Endodermal cell (in vitro differentiated cells): ENCODE measurements at regions not wholly inside any gene's neighbourhood (a gene's known extent, or its start where the extent isn't known, plus 50 kb on each side); places are given as distances from the start of the nearest gene placed in this dataset.

Experiments used
- DNase-seq: peaks from one replicate; pipeline ENCODE4 v3.0.0-alpha.2; 2017
- H3K27ac ChIP-seq: 2 replicates; pipeline ENCODE4 v1.5.1; 2013; ENCODE audit warnings: mild to moderate bottlenecking, low read depth, low read length, moderate library complexity
- H3K27me3 ChIP-seq: 2 replicates; pipeline ENCODE4 v1.6.1; 2013; ENCODE audit warnings: mild to moderate bottlenecking, low read length, moderate library complexity; ENCODE audit not compliant: insufficient read depth, control insufficient read depth, poor library complexity, severe bottlenecking
- H3K36me3 ChIP-seq: 2 replicates; pipeline ENCODE4 v1.7.0; 2013; ENCODE audit warnings: mild to moderate bottlenecking, low read length, moderate library complexity; ENCODE audit not compliant: control insufficient read depth, insufficient read depth
- H3K4me1 ChIP-seq: one replicate; pipeline ENCODE4 v1.7.0; 2013; ENCODE audit warnings: low read length; ENCODE audit not compliant: control insufficient read depth, insufficient read depth
- H3K4me3 ChIP-seq: 2 replicates; pipeline ENCODE4 v1.5.1; 2013; ENCODE audit warnings: mild to moderate bottlenecking, low read length, moderate library complexity
- H3K9ac ChIP-seq: 2 replicates; pipeline ENCODE4 v1.6.1; 2013; ENCODE audit warnings: mild to moderate bottlenecking, low read length, moderate library complexity; ENCODE audit not compliant: poor library complexity, severe bottlenecking; ENCODE audit errors: extremely low read depth
- H3K9me3 ChIP-seq: 2 replicates; pipeline ENCODE4 v1.6.1; 2013; ENCODE audit warnings: mild to moderate bottlenecking, low read length, moderate library complexity; ENCODE audit not compliant: control insufficient read depth
- H3K27ac Mint-ChIP-seq: 2 replicates; pipeline ENCODE4 v1.8.0; 2020; ENCODE audit warnings: mixed read lengths
- H3K27me3 Mint-ChIP-seq: 2 replicates; pipeline ENCODE4 v1.8.0; 2021; ENCODE audit warnings: mild to moderate bottlenecking, mixed read lengths; ENCODE audit not compliant: insufficient read depth
- H3K36me3 Mint-ChIP-seq: 2 replicates; pipeline ENCODE4 v1.8.0; 2020; ENCODE audit warnings: low read depth, mixed read lengths
- H3K4me1 Mint-ChIP-seq: 2 replicates; pipeline ENCODE4 v1.8.0; 2020; ENCODE audit warnings: mixed read lengths
- H3K4me3 Mint-ChIP-seq: 2 replicates; pipeline ENCODE4 v1.8.0; 2020; ENCODE audit warnings: mild to moderate bottlenecking, moderate library complexity, mixed read lengths
- H3K9me3 Mint-ChIP-seq: 2 replicates; pipeline ENCODE4 v1.8.0; 2020; ENCODE audit warnings: mild to moderate bottlenecking, mixed read lengths
- WGBS, 2 experiments: methylation state at CpG; one replicate each; pipeline versions ENCODE4 v1.1.5 to v1.1.7; 2013; ENCODE audit warnings: missing lambda C conversion rate in 2 of 2, mixed read lengths in 1 of 2; ENCODE audit not compliant: insufficient coverage in 1 of 2, insufficient read length in 1 of 2; 5-methylcytosine and 5-hydroxymethylcytosine counted together
- TF ChIP-seq, protein P1 (sequence below): fragments of 200-600 bp; sonication (generic); conservative IDR thresholded peaks from 2 replicates; pipeline ENCODE4 v1.5.0; 2021; ENCODE audit warnings: antibody characterized with exemption, mild to moderate bottlenecking

DNA sequence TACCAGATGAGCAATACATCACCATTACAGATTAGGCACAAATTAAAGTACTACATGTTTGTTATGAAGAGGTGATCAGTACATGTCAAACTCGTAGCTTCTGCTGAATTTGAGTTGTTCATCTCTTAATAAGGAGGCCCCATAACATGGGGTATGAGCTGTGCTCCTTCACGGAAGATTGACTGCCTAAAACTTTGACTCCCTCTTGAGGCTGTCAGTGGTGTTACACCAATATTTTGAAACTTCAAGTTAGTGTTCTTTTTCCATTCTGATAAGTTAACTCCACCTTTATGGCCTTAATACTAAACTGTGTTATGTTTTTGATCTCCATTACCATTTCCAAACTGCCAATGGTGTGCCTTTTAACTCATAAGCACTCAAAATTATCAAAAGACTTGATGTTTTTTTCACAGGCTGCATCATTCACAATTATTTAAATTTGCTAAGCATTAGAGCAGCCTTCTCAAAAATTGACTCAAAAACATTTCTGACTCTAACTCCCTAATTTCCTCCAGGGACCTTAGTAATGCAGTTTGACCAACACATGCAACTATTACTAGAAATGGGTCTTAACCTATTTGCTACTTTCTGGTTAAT, 1591.5 kb downstream of the PCDH9 start:
- WGBS, 2 experiments = 35% methylated on average over 2 of the region's 2 CpGs; no CpG with 5 or more reads in 1 of the 2 experiments
- H3K27me3 Mint-ChIP-seq = no peaks in the 10 kb centered on the region

DNA sequence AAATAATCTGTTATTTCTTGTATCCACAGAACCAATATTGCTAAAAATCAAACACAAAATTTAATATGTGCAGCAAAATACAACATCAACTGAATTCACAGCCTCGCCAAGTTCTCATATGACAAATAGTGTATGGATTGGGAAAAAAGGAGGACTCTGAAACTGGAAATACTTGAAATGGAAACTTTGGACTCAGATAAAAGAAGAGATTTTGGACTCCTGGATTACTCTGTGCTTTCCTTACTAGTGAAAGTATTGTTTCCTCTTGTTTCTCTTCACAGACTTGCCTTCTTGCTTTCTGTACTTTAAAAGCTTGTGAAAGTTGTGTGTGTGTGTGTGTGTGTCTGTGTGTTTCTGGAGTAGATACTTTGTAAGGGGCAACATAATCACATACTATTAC, 1596.3 kb downstream of the PCDH9 start:
- Mint-ChIP-seq H3K9me3 (no peaks in the 10 kb centered on the region), H3K27ac (no peak overlapping the region), H3K4me1 (no peaks in the 10 kb centered on the region), H3K4me3 (no peak overlapping the region), H3K27me3 (no peaks in the 10 kb centered on the region), H3K36me3 (no peaks in the 10 kb centered on the region)
- H3K27me3 ChIP-seq = no peaks in the 10 kb centered on the region
- H3K9ac ChIP-seq = no peak overlapping the region
- H3K4me3 ChIP-seq = no peak overlapping the region
- H3K4me1 ChIP-seq = no peaks in the 10 kb centered on the region
- no peak overlapping the region for H3K27ac ChIP-seq
- 100% methylated on average over 1 of the region's 1 CpG; no CpG with 5 or more reads in 1 of the 2 experiments for WGBS, 2 experiments
- H3K36me3 ChIP-seq = no peaks in the 10 kb centered on the region
- TF ChIP-seq, protein P1, sequence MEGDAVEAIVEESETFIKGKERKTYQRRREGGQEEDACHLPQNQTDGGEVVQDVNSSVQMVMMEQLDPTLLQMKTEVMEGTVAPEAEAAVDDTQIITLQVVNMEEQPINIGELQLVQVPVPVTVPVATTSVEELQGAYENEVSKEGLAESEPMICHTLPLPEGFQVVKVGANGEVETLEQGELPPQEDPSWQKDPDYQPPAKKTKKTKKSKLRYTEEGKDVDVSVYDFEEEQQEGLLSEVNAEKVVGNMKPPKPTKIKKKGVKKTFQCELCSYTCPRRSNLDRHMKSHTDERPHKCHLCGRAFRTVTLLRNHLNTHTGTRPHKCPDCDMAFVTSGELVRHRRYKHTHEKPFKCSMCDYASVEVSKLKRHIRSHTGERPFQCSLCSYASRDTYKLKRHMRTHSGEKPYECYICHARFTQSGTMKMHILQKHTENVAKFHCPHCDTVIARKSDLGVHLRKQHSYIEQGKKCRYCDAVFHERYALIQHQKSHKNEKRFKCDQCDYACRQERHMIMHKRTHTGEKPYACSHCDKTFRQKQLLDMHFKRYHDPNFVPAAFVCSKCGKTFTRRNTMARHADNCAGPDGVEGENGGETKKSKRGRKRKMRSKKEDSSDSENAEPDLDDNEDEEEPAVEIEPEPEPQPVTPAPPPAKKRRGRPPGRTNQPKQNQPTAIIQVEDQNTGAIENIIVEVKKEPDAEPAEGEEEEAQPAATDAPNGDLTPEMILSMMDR = no peak
- no peaks in the 10 kb centered on the region for H3K9me3 ChIP-seq
- no peak for DNase-seq

More for the DNA sequence above, 1591.5 kb downstream of the PCDH9 start:
- Mint-ChIP-seq H3K27ac (no peak overlapping the region), H3K36me3 (no peaks in the 10 kb centered on the region), H3K4me3 (no peak overlapping the region), H3K9me3 (no peaks in the 10 kb centered on the region), H3K4me1 (peaks cover 11% of the 10 kb centered on the region)
- Histone ChIP-seq H3K9me3 (no peaks in the 10 kb centered on the region), H3K36me3 (no peaks in the 10 kb centered on the region), H3K4me3 (no peak overlapping the region), H3K9ac (no peak overlapping the region), H3K27ac (no peak overlapping the region), H3K27me3 (no peaks in the 10 kb centered on the region), H3K4me1 (peaks cover 3% of the 10 kb centered on the region)
- peak; percentile 53 for DNase-seq
- TF ChIP-seq, protein P1 = peak; percentile 84

DNA sequence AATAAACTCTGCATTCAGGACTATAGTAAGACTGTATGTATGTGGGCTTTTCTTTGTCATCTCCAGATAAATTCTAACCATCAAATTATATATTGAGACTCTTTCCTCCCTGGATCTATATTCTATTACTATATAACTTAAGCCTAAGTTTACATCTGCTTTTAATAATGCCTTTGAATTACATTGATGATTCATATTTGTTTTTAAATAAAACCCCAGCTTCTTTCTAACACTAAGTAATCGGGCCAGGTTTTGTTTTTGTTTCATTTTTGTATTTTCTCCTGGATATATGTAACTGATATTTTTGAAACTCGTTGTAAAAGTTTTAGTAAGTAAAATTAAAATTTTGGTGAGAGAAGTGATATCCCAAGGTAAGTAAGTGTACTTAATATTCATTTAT, 1599.1 kb downstream of the PCDH9 start:
- H3K27ac Mint-ChIP-seq = no peak overlapping the region
- Histone ChIP-seq H3K27ac (no peak overlapping the region), H3K4me3 (no peak overlapping the region), H3K36me3 (no peaks in the 10 kb centered on the region), H3K27me3 (no peaks in the 10 kb centered on the region), H3K9ac (no peak overlapping the region), H3K4me1 (no peaks in the 10 kb centered on the region), H3K9me3 (no peaks in the 10 kb centered on the region)
- no peak overlapping the region for H3K4me3 Mint-ChIP-seq
- no peaks in the 10 kb centered on the region for H3K27me3 Mint-ChIP-seq
- DNase-seq = no peak
- no peaks in the 10 kb centered on the region for H3K4me1 Mint-ChIP-seq
- H3K36me3 Mint-ChIP-seq = no peaks in the 10 kb centered on the region
- TF ChIP-seq, protein P1 = no peak
- no peaks in the 10 kb centered on the region for H3K9me3 Mint-ChIP-seq
- WGBS, 2 experiments = 90% methylated on average over 2 of the region's 2 CpGs; no CpG with 5 or more reads in 1 of the 2 experiments
